B cell (primary cell): ENCODE measurements at regions not wholly inside any gene's neighbourhood (a gene's known extent, or its start where the extent isn't known, plus 50 kb on each side); places are given as distances from the start of the nearest gene placed in this dataset.

ENCODE experiments used
- ATAC-seq: fragments of 200-7000 bp; cut with Tn5 transposase; one replicate; pipeline ENCODE4 v1.10.0; 2021; ENCODE audit warnings: low read depth, mild to moderate bottlenecking, moderate number of reproducible peaks, moderate library complexity
- CTCF ChIA-PET: fragments of 350-600 bp; sonication (Branson Sonifier 250); formaldehyde crosslinking; loops from one replicate; lab custom pipeline; 2021; ENCODE audit warnings: antibody characterized with exemption, inconsistent platforms; lab: Charles Lee
- POLR2A ChIA-PET: fragments of 350-600 bp; sonication (Branson Sonifier 250); formaldehyde crosslinking; loops from one replicate; lab custom pipeline; 2021; ENCODE audit warnings: antibody characterized with exemption; lab: Charles Lee
- DNase-seq: peaks from one replicate; pipeline ENCODE4 v3.0.0; 2013
- H2AFZ ChIP-seq: 2 replicates; pipeline ENCODE4 v1.6.1; 2012; ENCODE audit warnings: mild to moderate bottlenecking, low read depth, low read length; ENCODE audit not compliant: insufficient read depth, poor library complexity, severe bottlenecking
- H3K27ac ChIP-seq, 2 donors: 1 replicate in 1 of 2; 2 replicates in 1 of 2; pipeline ENCODE4 v1.5.1; 2012 to 2013; ENCODE audit warnings: low read length in 2 of 2, mild to moderate bottlenecking in 2 of 2, moderate library complexity in 1 of 2
- H3K27me3 ChIP-seq, 4 experiments: fragments of 200-600 bp in 1 of 4; sonication (generic) in 1 of 4; replicated peaks in 1 of 4; 1 replicate in 2 of 4; 2 replicates in 2 of 4; pipeline versions ENCODE4 v1.6.1 to v1.7.0; 2013 to 2016; ENCODE audit warnings: low read length in 3 of 4, mild to moderate bottlenecking in 2 of 4, mixed read lengths in 1 of 4, moderate library complexity in 1 of 4; ENCODE audit not compliant: insufficient read depth in 4 of 4, control insufficient read depth in 3 of 4; ENCODE audit errors: control extremely low read depth in 1 of 4
- H3K36me3 ChIP-seq, 2 experiments: replicated peaks in 1 of 2; 1 replicate in 1 of 2; 2 replicates in 1 of 2; pipeline versions ENCODE4 v1.6.1 to v1.7.1; 2013; ENCODE audit warnings: low read length in 1 of 2; ENCODE audit not compliant: insufficient read depth in 2 of 2, control insufficient read depth in 1 of 2; ENCODE audit errors: control extremely low read depth in 1 of 2, extremely low read depth in 1 of 2
- H3K4me1 ChIP-seq, 2 donors: fragments of 200-600 bp in 1 of 2; sonication (generic) in 1 of 2; 1 replicate in 1 of 2; 2 replicates in 1 of 2; pipeline versions ENCODE4 v1.5.1 to v1.6.1; 2013 to 2017; ENCODE audit warnings: low read length in 2 of 2; ENCODE audit not compliant: control insufficient read depth in 2 of 2, insufficient read depth in 2 of 2
- H3K4me2 ChIP-seq: replicated peaks from 2 replicates; pipeline ENCODE3; 2012; ENCODE audit warnings: mild to moderate bottlenecking, low read depth, low read length; ENCODE audit not compliant: poor library complexity, severe bottlenecking
- H3K4me3 ChIP-seq, 5 experiments: fragments of 200-600 bp in 1 of 5; sonication (generic) in 1 of 5; 1 replicate in 3 of 5; 2 replicates in 2 of 5; pipeline versions ENCODE4 v1.5.1 to v1.7.0; 2011 to 2016; ENCODE audit warnings: low read length in 4 of 5, mild to moderate bottlenecking in 4 of 5, low read depth in 2 of 5, control low read depth in 1 of 5, moderate library complexity in 1 of 5; ENCODE audit not compliant: insufficient read depth in 1 of 5; ENCODE audit errors: control extremely low read depth in 1 of 5, extremely low read depth in 1 of 5
- H3K79me2 ChIP-seq: fragments of 200-600 bp; sonication (generic); one replicate; pipeline ENCODE4 v1.6.0; 2016; ENCODE audit warnings: low read length; ENCODE audit not compliant: control insufficient read depth, insufficient read depth
- H3K9ac ChIP-seq: fragments of 200-600 bp; sonication (generic); 2 replicates; pipeline ENCODE4 v1.6.1; 2017; ENCODE audit warnings: mild to moderate bottlenecking, low read length, moderate library complexity
- H3K9me3 ChIP-seq, 3 donors: one replicate each; pipeline versions ENCODE4 v1.6.1 to v1.7.1; 2013; ENCODE audit warnings: low read length in 2 of 3; ENCODE audit not compliant: control insufficient read depth in 2 of 3, insufficient read depth in 1 of 3; ENCODE audit errors: control extremely low read depth in 1 of 3
- H4K20me1 ChIP-seq: 2 replicates; pipeline ENCODE4 v1.6.0; 2012; ENCODE audit warnings: mild to moderate bottlenecking, low read length; ENCODE audit not compliant: insufficient read depth, control insufficient read depth, poor library complexity, severe bottlenecking
- H3K27ac Mint-ChIP-seq: one replicate; pipeline ENCODE4 v1.8.0; 2021; ENCODE audit warnings: mixed read lengths
- H3K27me3 Mint-ChIP-seq: one replicate; pipeline ENCODE4 v1.8.0; 2021; ENCODE audit warnings: mixed read lengths
- H3K4me1 Mint-ChIP-seq: one replicate; pipeline ENCODE4 v1.8.0; 2021; ENCODE audit warnings: mixed read lengths
- H3K4me3 Mint-ChIP-seq: one replicate; pipeline ENCODE4 v1.8.0; 2021; ENCODE audit warnings: mixed read lengths
- H3K9me3 Mint-ChIP-seq: one replicate; pipeline ENCODE4 v1.8.0; 2022; ENCODE audit warnings: mixed read lengths; ENCODE audit not compliant: insufficient read depth
- CTCF ChIP-seq: fragments of 200-600 bp; IDR thresholded peaks from one replicate; pipeline ENCODE4 v1.8.0; 2022; ENCODE audit warnings: antibody characterized with exemption, mild to moderate bottlenecking
- EZH2 ChIP-seq: IDR thresholded peaks from 2 replicates; pipeline ENCODE4 v1.6.1; 2012; ENCODE audit warnings: borderline replicate concordance, low read depth, mild to moderate bottlenecking, moderate library complexity, low read length; ENCODE audit not compliant: insufficient read depth, poor library complexity, severe bottlenecking
- WGBS: methylation state at CpG from one replicate; pipeline ENCODE4 v1.1.5; 2013; ENCODE audit warnings: missing lambda C conversion rate; ENCODE audit not compliant: insufficient coverage; 5-methylcytosine and 5-hydroxymethylcytosine counted together
- intact Hi-C: fragments of 100-400 bp; cut with micrococcal nuclease; formaldehyde crosslinking; loops from one replicate; pipeline ENCODE4 v1.10.0; 2022

GRCh38 chr7:67875558-67875957, 878.9 kb downstream of the TYW1 start:
- no peaks in the 10 kb centered on the region for H3K27me3 Mint-ChIP-seq
- no peaks in the 10 kb centered on the region for H3K4me1 ChIP-seq
- POLR2A ChIA-PET, result no interaction called here
- intact Hi-C loops, result no loop called here
- TF ChIP-seq CTCF, result no peak
- TF ChIP-seq EZH2, result no peak
- no peaks in the 10 kb centered on the region for H3K36me3 ChIP-seq
- no peak overlapping the region for H3K4me3 ChIP-seq
- H3K4me3 Mint-ChIP-seq, result no peak overlapping the region
- H3K27ac ChIP-seq, result no peak overlapping the region
- H3K9ac ChIP-seq, result no peak overlapping the region
- 75% methylated on average over 3 of the region's 4 CpGs for WGBS
- ATAC-seq (no peak), DNase-seq (no peak)
- H4K20me1 ChIP-seq, result no peaks in the 10 kb centered on the region
- H2AFZ ChIP-seq, result no peak overlapping the region
- H3K27ac Mint-ChIP-seq, result no peak overlapping the region
- H3K9me3 ChIP-seq, result peaks cover 0 to 7% (median 0%) of the 10 kb centered on the region in 3 donors
- CTCF ChIA-PET, result no interaction called here
- no peak overlapping the region for H3K4me2 ChIP-seq
- H3K9me3 Mint-ChIP-seq, result peaks cover 5% of the 10 kb centered on the region
- no peaks in the 10 kb centered on the region for H3K27me3 ChIP-seq
- no peaks in the 10 kb centered on the region for H3K79me2 ChIP-seq
- no peaks in the 10 kb centered on the region for H3K4me1 Mint-ChIP-seq

GRCh38 chr7:67878808-67879207, 882.2 kb downstream of the TYW1 start:
- H3K4me1 ChIP-seq, result no peaks in the 10 kb centered on the region
- H2AFZ ChIP-seq, result no peak overlapping the region
- no peaks in the 10 kb centered on the region for H3K36me3 ChIP-seq
- DNase-seq, result no peak
- no peaks in the 10 kb centered on the region for H3K27me3 ChIP-seq
- peaks cover 5% of the 10 kb centered on the region for H3K9me3 Mint-ChIP-seq
- POLR2A ChIA-PET, result no interaction called here
- H3K9me3 ChIP-seq, result peaks cover 0 to 13% (median 0%) of the 10 kb centered on the region in 3 donors
- H3K9ac ChIP-seq, result no peak overlapping the region
- no peak for TF ChIP-seq CTCF
- TF ChIP-seq EZH2, result no peak
- CTCF ChIA-PET, result no interaction called here
- no peak overlapping the region for H3K4me3 Mint-ChIP-seq
- no peak overlapping the region for H3K27ac Mint-ChIP-seq
- H4K20me1 ChIP-seq, result no peaks in the 10 kb centered on the region
- WGBS, result 96% methylated on average over 3 of the region's 8 CpGs
- no peak overlapping the region for H3K4me3 ChIP-seq
- H3K79me2 ChIP-seq, result no peaks in the 10 kb centered on the region
- no peak overlapping the region for H3K4me2 ChIP-seq
- no peaks in the 10 kb centered on the region for H3K27me3 Mint-ChIP-seq
- ATAC-seq, result no peak
- no peaks in the 10 kb centered on the region for H3K4me1 Mint-ChIP-seq
- intact Hi-C loops, result no loop called here
- H3K27ac ChIP-seq, result no peak overlapping the region
